ENCODE measurements at regions not wholly inside any gene's neighbourhood (a gene's known extent, or its start where the extent isn't known, plus 50 kb on each side); places are given as distances from the start of the nearest gene placed in this dataset.

- TF ChIP-seq CTCF (IDR thresholded peaks at IDR 0.05; ENCODE audit: poor library complexity), result no peak
- no peak for TF ChIP-seq EZH2phosphoT487 (IDR thresholded peaks at IDR 0.05; ENCODE audit: low read depth, severe bottlenecking, unreplicated experiment)
Observed at GRCh38 chr1:224496826-224497225, 62.2 kb upstream of the WDR26 start.

Data from hepatocyte (in vitro differentiated cells).